ENCODE measurements at regions not wholly inside any gene's neighbourhood (a gene's known extent, or its start where the extent isn't known, plus 50 kb on each side); places are given as distances from the start of the nearest gene placed in this dataset.

DNA sequence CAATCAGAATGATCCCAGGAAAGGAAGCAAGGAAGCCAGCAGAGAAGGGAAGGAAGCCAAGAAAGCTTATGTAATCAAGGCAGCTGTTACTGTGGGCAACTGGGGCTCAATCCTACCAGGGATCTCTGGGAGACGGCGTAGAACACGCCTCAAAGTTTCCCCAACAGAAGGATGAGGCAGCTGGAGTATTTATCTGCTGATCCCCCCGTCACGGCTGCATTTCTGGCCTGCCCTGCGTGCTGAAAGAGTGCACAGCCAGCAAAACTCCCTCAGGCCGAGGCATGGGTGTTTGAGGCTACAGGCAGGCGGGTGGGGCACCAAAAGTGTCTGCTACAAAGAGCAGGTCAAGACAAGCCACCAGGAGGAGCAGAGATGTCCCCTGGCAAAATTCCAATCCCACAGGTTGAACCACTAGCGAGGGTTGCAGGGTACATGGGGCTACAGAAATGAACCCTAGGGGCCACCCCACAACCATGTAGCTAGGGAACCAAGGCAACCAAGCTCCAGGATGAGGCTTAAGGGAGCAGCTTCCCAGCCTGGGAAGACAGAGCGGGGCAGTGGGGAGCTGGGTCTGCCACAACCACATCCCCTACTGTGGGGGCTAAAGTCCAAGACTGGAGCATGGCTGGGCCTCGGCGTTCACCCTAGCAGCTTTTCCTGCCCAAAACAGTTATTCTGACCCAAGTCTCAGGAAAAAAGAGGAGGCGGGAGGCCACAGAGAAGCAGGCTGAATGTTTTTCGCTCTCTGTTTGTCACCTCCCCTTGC, 113.4 kb downstream of the BCOR start:
- intact Hi-C loops (cut with DNase I) = no loop called here
- Histone ChIP-seq H3K27ac (no peak overlapping the region), H3K4me3 (no peak overlapping the region), H3K9me3 (no peaks in the 10 kb centered on the region), H3K4me1 (peaks cover 0 to 6% (median 3%) of the 10 kb centered on the region in 4 donors), H3K36me3 (no peaks in the 10 kb centered on the region), H3K27me3 (no peaks in the 10 kb centered on the region)
- TF ChIP-seq, protein P1, sequence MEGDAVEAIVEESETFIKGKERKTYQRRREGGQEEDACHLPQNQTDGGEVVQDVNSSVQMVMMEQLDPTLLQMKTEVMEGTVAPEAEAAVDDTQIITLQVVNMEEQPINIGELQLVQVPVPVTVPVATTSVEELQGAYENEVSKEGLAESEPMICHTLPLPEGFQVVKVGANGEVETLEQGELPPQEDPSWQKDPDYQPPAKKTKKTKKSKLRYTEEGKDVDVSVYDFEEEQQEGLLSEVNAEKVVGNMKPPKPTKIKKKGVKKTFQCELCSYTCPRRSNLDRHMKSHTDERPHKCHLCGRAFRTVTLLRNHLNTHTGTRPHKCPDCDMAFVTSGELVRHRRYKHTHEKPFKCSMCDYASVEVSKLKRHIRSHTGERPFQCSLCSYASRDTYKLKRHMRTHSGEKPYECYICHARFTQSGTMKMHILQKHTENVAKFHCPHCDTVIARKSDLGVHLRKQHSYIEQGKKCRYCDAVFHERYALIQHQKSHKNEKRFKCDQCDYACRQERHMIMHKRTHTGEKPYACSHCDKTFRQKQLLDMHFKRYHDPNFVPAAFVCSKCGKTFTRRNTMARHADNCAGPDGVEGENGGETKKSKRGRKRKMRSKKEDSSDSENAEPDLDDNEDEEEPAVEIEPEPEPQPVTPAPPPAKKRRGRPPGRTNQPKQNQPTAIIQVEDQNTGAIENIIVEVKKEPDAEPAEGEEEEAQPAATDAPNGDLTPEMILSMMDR (IDR thresholded peaks at IDR 0.05) = no peak
- TF ChIP-seq EP300 (IDR thresholded peaks at IDR 0.05) (no peak), POLR2AphosphoS5 (IDR thresholded peaks at IDR 0.05) (no peak), POLR2A (IDR thresholded peaks at IDR 0.05) (no peak)
- WGBS, 2 donors = 36 to 65% methylated on average over 14 of the region's 14 CpGs
- DNase-seq = no peak

DNA sequence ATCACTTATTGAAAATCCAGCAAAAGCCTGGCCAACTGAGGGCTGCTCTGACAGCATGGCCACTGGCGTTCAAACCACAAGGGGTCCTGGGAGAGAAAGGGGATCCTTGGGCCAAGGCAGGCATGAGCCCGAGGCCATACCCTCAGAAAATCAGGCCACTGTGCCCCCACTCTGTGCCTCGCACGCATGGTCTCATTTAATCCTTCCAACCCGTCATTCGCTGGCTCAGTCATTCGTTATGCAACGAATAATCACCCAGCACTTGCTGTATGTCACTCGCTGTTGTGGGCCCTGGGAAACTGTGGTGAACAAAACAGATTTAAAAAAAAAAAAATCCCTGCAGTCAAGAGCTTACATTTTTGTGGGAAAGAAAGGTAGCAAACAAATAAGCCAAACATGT, 112.7 kb downstream of the BCOR start:
- Histone ChIP-seq H3K9me3 (no peaks in the 10 kb centered on the region), H3K4me3 (no peak overlapping the region), H3K36me3 (no peaks in the 10 kb centered on the region), H3K4me1 (peaks cover 0 to 6% (median 3%) of the 10 kb centered on the region in 4 donors), H3K27ac (no peak overlapping the region), H3K27me3 (no peaks in the 10 kb centered on the region)
- WGBS, 2 donors = 91 to 92% methylated on average over 9 of the region's 9 CpGs
- intact Hi-C loops (cut with DNase I) = no loop called here
- TF ChIP-seq, protein P1 (IDR thresholded peaks at IDR 0.05) = no peak
- no peak for TF ChIP-seq POLR2AphosphoS5 (IDR thresholded peaks at IDR 0.05)
- no peak for TF ChIP-seq EP300 (IDR thresholded peaks at IDR 0.05)
- no peak for TF ChIP-seq POLR2A (IDR thresholded peaks at IDR 0.05)
- no peak for DNase-seq

DNA sequence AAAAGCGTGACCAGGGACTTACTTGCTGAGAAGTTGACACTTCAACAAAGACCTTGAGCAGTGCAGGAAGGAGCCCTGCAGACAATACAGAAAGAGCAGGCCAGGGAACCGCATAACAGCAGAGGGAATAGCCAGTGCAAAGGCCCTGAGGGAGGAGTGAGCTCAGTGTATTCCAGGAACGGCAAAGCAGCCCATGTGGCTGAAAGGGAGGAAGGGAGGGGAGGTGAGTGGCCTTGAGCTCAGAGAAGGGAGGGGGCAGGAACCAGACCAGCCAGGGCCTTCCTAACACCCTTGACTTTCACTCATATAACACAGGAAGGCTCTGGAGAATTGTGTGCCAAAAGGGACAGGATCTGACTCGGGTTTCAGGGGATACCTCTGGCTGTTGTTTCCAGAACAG, 112.2 kb downstream of the BCOR start:
- no peaks in the 10 kb centered on the region for H3K9me3 ChIP-seq
- TF ChIP-seq POLR2A (IDR thresholded peaks at IDR 0.05) (no peak), EP300 (IDR thresholded peaks at IDR 0.05) (no peak), POLR2AphosphoS5 (IDR thresholded peaks at IDR 0.05) (no peak)
- TF ChIP-seq, protein P1 (IDR thresholded peaks at IDR 0.05) = no peak
- 54 to 57% methylated on average over 4 of the region's 4 CpGs for WGBS, 2 donors
- intact Hi-C loops (cut with DNase I) = no loop called here
- no peak overlapping the region for H3K4me3 ChIP-seq
- H3K27ac ChIP-seq = no peak overlapping the region
- H3K27me3 ChIP-seq = no peaks in the 10 kb centered on the region
- H3K4me1 ChIP-seq = peaks cover 0 to 6% (median 3%) of the 10 kb centered on the region in 4 donors
- no peak for DNase-seq
- no peaks in the 10 kb centered on the region for H3K36me3 ChIP-seq

DNA sequence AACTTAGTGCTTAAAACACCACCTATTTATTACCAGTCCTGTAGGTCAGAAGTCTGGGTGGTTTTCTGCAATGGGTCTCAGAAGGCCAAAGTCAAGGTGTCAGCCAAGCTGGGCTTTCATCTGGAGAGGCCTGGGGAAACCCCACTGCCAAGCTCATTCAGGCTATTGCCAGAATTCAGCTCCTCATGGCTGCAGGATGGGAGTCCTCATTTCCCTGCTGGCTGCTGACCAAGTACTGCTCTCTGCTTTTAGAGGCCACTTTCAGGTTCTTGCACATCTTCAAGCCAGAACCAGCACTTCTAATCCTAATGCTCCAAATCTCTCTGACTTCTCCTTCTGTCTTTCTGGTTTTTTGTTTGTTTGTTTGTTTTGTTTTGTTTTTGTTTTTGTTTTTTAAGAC, 109.3 kb downstream of the BCOR start:
- no peaks in the 10 kb centered on the region for H3K9me3 ChIP-seq
- TF ChIP-seq, protein P1 (IDR thresholded peaks at IDR 0.05) = no peak
- TF ChIP-seq EP300 (IDR thresholded peaks at IDR 0.05) (no peak), POLR2A (IDR thresholded peaks at IDR 0.05) (no peak), POLR2AphosphoS5 (IDR thresholded peaks at IDR 0.05) (no peak)
- intact Hi-C loops (cut with DNase I) = no loop called here

DNA sequence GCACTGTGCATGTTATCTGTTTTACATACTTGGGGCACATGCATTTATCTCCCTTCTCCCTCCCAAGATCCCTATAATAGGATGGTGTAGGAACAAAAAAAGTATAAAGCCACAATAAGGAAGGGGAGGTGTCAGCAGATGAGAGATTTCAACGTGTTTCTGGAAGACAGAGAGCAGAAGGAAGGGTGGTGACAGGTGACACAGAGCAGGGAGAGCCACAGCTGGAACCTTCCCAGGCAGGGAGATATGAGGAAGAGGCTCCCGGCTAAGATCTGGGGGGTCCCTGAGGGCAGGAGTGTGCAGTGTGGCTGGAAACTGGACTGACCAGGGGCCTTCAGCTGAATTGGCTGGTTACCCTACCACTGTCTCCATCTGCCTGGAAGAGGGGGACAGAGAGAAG, 107.4 kb downstream of the BCOR start:
- Histone ChIP-seq H3K27ac (no peak overlapping the region), H3K4me3 (no peak overlapping the region), H3K4me1 (no peaks in the 10 kb centered on the region), H3K36me3 (no peaks in the 10 kb centered on the region), H3K9me3 (no peaks in the 10 kb centered on the region), H3K27me3 (no peaks in the 10 kb centered on the region)
- intact Hi-C loops (cut with DNase I) = no loop called here
- no peak for DNase-seq
- WGBS, 2 donors = 4 to 26% methylated on average over 2 of the region's 2 CpGs
- no peak for TF ChIP-seq POLR2A (IDR thresholded peaks at IDR 0.05)
- TF ChIP-seq EP300 (IDR thresholded peaks at IDR 0.05) = no peak
- TF ChIP-seq, protein P1 (IDR thresholded peaks at IDR 0.05) = no peak
- no peak for TF ChIP-seq POLR2AphosphoS5 (IDR thresholded peaks at IDR 0.05)

More for the DNA sequence above, 109.3 kb downstream of the BCOR start:
- no peak overlapping the region for H3K4me3 ChIP-seq
- peaks cover 0 to 6% (median 3%) of the 10 kb centered on the region in 4 donors for H3K4me1 ChIP-seq
- no peak for DNase-seq
- no peaks in the 10 kb centered on the region for H3K36me3 ChIP-seq
- H3K27me3 ChIP-seq = no peaks in the 10 kb centered on the region
- no peak overlapping the region for H3K27ac ChIP-seq
